Neuronal stem cell (in vitro differentiated cells): ENCODE measurements at regions not wholly inside any gene's neighbourhood (a gene's known extent, or its start where the extent isn't known, plus 50 kb on each side); places are given as distances from the start of the nearest gene placed in this dataset.

ENCODE experiments used
- DNase-seq: peaks from one replicate; pipeline ENCODE4 v3.0.0-alpha.2; 2013; ENCODE audit warnings: low spot score
- H2AFZ ChIP-seq: one replicate; pipeline ENCODE4 v1.6.1; 2013; ENCODE audit warnings: mild to moderate bottlenecking, low read length, inconsistent platforms
- H2AK5ac ChIP-seq: 2 replicates; pipeline ENCODE4 v1.6.1; 2013; ENCODE audit warnings: low read depth, mild to moderate bottlenecking, inconsistent platforms, low read length, moderate library complexity, mixed read lengths
- H2BK120ac ChIP-seq: 2 replicates; pipeline ENCODE4 v1.6.1; 2013; ENCODE audit warnings: low read depth, mild to moderate bottlenecking, inconsistent platforms, low read length, moderate library complexity, mixed read lengths
- H2BK12ac ChIP-seq: one replicate; pipeline ENCODE4 v1.6.1; 2013; ENCODE audit warnings: low read length, inconsistent platforms
- H2BK15ac ChIP-seq: 2 replicates; pipeline ENCODE4 v1.6.1; 2013; ENCODE audit warnings: mild to moderate bottlenecking, low read length, inconsistent platforms, mixed read lengths
- H2BK5ac ChIP-seq: one replicate; pipeline ENCODE4 v1.6.1; 2013; ENCODE audit warnings: inconsistent platforms, mild to moderate bottlenecking, low read length, moderate library complexity
- H3K14ac ChIP-seq: one replicate; pipeline ENCODE4 v1.6.1; 2013; ENCODE audit warnings: low read length, inconsistent platforms
- H3K18ac ChIP-seq: 2 replicates; pipeline ENCODE4 v1.6.1; 2013; ENCODE audit warnings: low read length, inconsistent platforms
- H3K23ac ChIP-seq: 2 replicates; pipeline ENCODE4 v1.6.1; 2013; ENCODE audit warnings: low read depth, mild to moderate bottlenecking, mixed read lengths, low read length, inconsistent platforms; ENCODE audit not compliant: poor library complexity
- H3K27ac ChIP-seq: replicated peaks from 3 replicates; pipeline ENCODE4 v1.5.1; 2013; ENCODE audit warnings: low read length, inconsistent platforms
- H3K27me3 ChIP-seq, 3 experiments: 2 replicates each; pipeline ENCODE4 v1.6.1; 2013; ENCODE audit warnings: low read length in 3 of 3, mild to moderate bottlenecking in 2 of 3, inconsistent platforms in 1 of 3, low read depth in 1 of 3, mixed read lengths in 1 of 3, moderate library complexity in 1 of 3; ENCODE audit not compliant: control insufficient read depth in 3 of 3, insufficient read depth in 3 of 3
- H3K36me3 ChIP-seq, 2 donors: replicated peaks in 1 of 2; 2 replicates each; pipeline ENCODE4 v1.6.1; 2013; ENCODE audit warnings: low read length in 2 of 2; ENCODE audit not compliant: control insufficient read depth in 2 of 2, insufficient read depth in 2 of 2
- H3K4ac ChIP-seq: 2 replicates; pipeline ENCODE4 v1.6.1; 2013; ENCODE audit warnings: inconsistent platforms, mild to moderate bottlenecking, low read length, moderate library complexity
- H3K4me1 ChIP-seq, 2 donors: 1 replicate in 1 of 2; 2 replicates in 1 of 2; pipeline ENCODE4 v1.6.1; 2013; ENCODE audit warnings: low read length in 2 of 2, low read depth in 1 of 2; ENCODE audit not compliant: control insufficient read depth in 2 of 2, insufficient read depth in 1 of 2
- H3K4me2 ChIP-seq: one replicate; pipeline ENCODE4 v1.6.1; 2013; ENCODE audit warnings: mild to moderate bottlenecking, low read length, inconsistent platforms; ENCODE audit not compliant: insufficient read depth, poor library complexity, severe bottlenecking
- H3K4me3 ChIP-seq, 2 donors: 2 replicates each; pipeline ENCODE4 v1.5.1; 2013; ENCODE audit warnings: low read length in 2 of 2, mild to moderate bottlenecking in 2 of 2, inconsistent platforms in 1 of 2, moderate library complexity in 1 of 2
- H3K79me1 ChIP-seq: one replicate; pipeline ENCODE4 v1.6.1; 2013; ENCODE audit warnings: low read depth, mild to moderate bottlenecking, inconsistent platforms, low read length, moderate library complexity
- H3K9ac ChIP-seq: one replicate; pipeline ENCODE4 v1.6.1; 2013; ENCODE audit warnings: mild to moderate bottlenecking, low read depth, low read length, inconsistent platforms; ENCODE audit not compliant: poor library complexity
- H3K9me3 ChIP-seq, 2 donors: replicated peaks in 1 of 2; 2 replicates each; pipeline versions ENCODE3 to v1.6.1; 2013; ENCODE audit warnings: low read length in 2 of 2, mild to moderate bottlenecking in 2 of 2, inconsistent platforms in 1 of 2, low read depth in 1 of 2, mixed read lengths in 1 of 2, moderate library complexity in 1 of 2; ENCODE audit not compliant: control insufficient read depth in 2 of 2, insufficient read depth in 1 of 2
- H4K8ac ChIP-seq: one replicate; pipeline ENCODE4 v1.6.1; 2013; ENCODE audit warnings: low read depth, mild to moderate bottlenecking, inconsistent platforms, low read length, moderate library complexity
- H4K91ac ChIP-seq: one replicate; pipeline ENCODE4 v1.6.1; 2013; ENCODE audit warnings: low read length, low read depth, mild to moderate bottlenecking, inconsistent platforms; ENCODE audit not compliant: poor library complexity
- WGBS, 2 donors: extraction: QIAGEN DNeasy Blood & Tissue Kit; methylation state at CpG; one replicate each; pipeline ENCODE4 v1.1.7; 2013; ENCODE audit warnings: missing lambda C conversion rate in 2 of 2, mixed read lengths in 1 of 2; ENCODE audit not compliant: insufficient read length in 2 of 2, insufficient replicate concordance in 1 of 2; ENCODE audit errors: extremely low coverage in 2 of 2; 5-methylcytosine and 5-hydroxymethylcytosine counted together

DNA sequence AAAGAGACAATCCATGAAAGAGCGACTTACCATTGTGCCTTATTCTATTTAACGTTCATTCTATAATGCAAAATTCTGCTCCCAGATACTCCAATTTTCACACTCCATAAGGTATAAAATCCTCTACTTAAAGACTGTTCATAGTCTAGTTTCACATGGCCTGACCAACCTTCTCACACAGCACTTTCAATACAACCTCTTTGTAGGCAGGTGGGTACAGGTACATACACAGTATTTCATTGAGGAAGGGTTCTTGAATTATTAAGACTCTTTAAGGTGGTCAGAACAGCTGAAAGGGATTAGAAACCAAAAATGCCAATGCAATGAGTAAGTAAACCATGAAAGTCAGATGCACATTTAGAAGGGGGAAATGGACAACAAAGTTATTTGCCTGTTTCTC lies 352.0 kb downstream of the PARP8 start:
- H3K4me1 ChIP-seq, result no peaks in the 10 kb centered on the region
- no peak overlapping the region for H2BK120ac ChIP-seq
- no peak overlapping the region for H3K4ac ChIP-seq
- no peak overlapping the region for H3K14ac ChIP-seq
- no peak overlapping the region for H2BK5ac ChIP-seq
- no peak for DNase-seq
- no peak overlapping the region for H3K4me3 ChIP-seq
- H2BK12ac ChIP-seq, result no peak overlapping the region
- no peak overlapping the region for H2AK5ac ChIP-seq
- no peaks in the 10 kb centered on the region for H3K9me3 ChIP-seq
- no peaks in the 10 kb centered on the region for H3K27me3 ChIP-seq
- no peaks in the 10 kb centered on the region for H3K36me3 ChIP-seq
- no peak overlapping the region for H2BK15ac ChIP-seq
- no CpG with 5 or more reads among the region's 2 CpGs for WGBS, 2 donors
- no peak overlapping the region for H3K9ac ChIP-seq
- no peak overlapping the region for H3K27ac ChIP-seq
- H4K8ac ChIP-seq, result no peak overlapping the region
- H3K79me1 ChIP-seq, result no peaks in the 10 kb centered on the region
- H2AFZ ChIP-seq, result no peak overlapping the region
- no peak overlapping the region for H3K18ac ChIP-seq
- no peak overlapping the region for H3K23ac ChIP-seq
- H3K4me2 ChIP-seq, result no peak overlapping the region
- no peak overlapping the region for H4K91ac ChIP-seq

DNA sequence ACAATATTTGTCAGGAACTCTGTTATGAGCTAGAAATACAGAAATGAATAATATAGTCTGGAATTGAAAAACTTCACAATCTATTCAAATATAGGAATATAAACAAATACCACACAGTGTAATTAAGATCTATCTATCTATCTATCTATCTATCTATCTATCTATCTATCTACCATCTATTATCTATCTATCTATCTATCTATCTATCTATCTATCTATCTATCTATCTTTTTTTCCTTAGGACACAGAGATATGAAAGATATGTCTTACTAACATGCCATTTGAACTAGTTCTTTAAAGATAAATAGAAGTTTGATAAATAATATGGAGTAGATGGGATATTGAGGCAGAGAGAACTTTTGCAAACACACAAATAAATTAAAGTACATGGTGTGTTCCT lies 357.8 kb downstream of the PARP8 start:
- H3K23ac ChIP-seq, result no peak overlapping the region
- no peak overlapping the region for H3K4me3 ChIP-seq
- no peaks in the 10 kb centered on the region for H3K27me3 ChIP-seq
- H3K27ac ChIP-seq, result no peak overlapping the region
- H2AK5ac ChIP-seq, result no peak overlapping the region
- no peak overlapping the region for H4K91ac ChIP-seq
- no peaks in the 10 kb centered on the region for H3K4me1 ChIP-seq
- H3K79me1 ChIP-seq, result no peaks in the 10 kb centered on the region
- H3K18ac ChIP-seq, result no peak overlapping the region
- H3K36me3 ChIP-seq, result no peaks in the 10 kb centered on the region
- H3K14ac ChIP-seq, result no peak overlapping the region
- no peak overlapping the region for H2AFZ ChIP-seq
- H3K9ac ChIP-seq, result no peak overlapping the region
- no peak for DNase-seq
- H3K4ac ChIP-seq, result no peak overlapping the region
- H2BK120ac ChIP-seq, result no peak overlapping the region
- H3K9me3 ChIP-seq, result peaks cover 0 to 2% of the 10 kb centered on the region in 2 donors
- no peak overlapping the region for H2BK5ac ChIP-seq
- no peak overlapping the region for H2BK15ac ChIP-seq
- H4K8ac ChIP-seq, result no peak overlapping the region
- H2BK12ac ChIP-seq, result no peak overlapping the region
- H3K4me2 ChIP-seq, result no peak overlapping the region

DNA sequence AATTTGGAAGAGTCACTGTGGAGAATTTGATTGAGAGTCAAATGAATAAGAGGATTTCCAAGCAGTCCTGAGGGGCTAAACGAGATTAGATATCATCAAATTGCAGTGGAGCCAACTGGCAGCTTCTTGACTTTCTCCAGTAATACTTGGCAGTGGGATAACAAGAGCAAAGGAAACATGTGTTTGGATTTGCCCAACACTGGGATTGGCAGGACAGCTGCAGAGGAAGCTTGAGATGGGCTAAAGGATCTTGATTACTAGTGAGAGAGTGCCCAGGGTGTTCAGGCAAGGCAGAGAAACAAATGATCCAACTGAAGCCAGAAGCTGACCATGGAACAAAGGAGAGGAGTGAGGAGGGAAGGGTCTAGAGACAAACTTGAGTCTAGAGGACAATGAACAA lies 356.0 kb upstream of the ISL1 start:
- Histone ChIP-seq H3K79me1 (no peaks in the 10 kb centered on the region), H3K18ac (no peak overlapping the region), H3K9ac (no peak overlapping the region), H3K27me3 (no peaks in the 10 kb centered on the region), H3K4me2 (no peak overlapping the region), H2BK15ac (no peak overlapping the region), H3K4me1 (no peaks in the 10 kb centered on the region), H2BK120ac (no peak overlapping the region), H3K23ac (no peak overlapping the region), H2AFZ (no peak overlapping the region), H3K27ac (no peak overlapping the region), H3K14ac (no peak overlapping the region), H3K36me3 (no peaks in the 10 kb centered on the region), H2BK12ac (no peak overlapping the region), H3K9me3 (peaks cover 0 to 2% of the 10 kb centered on the region in 2 donors), H4K91ac (no peak overlapping the region), H3K4ac (no peak overlapping the region), H3K4me3 (no peak overlapping the region), H2BK5ac (no peak overlapping the region), H4K8ac (no peak overlapping the region), H2AK5ac (no peak overlapping the region)
- WGBS, 2 donors, result no CpG with 5 or more reads among the region's 1 CpG
- DNase-seq, result no peak

DNA sequence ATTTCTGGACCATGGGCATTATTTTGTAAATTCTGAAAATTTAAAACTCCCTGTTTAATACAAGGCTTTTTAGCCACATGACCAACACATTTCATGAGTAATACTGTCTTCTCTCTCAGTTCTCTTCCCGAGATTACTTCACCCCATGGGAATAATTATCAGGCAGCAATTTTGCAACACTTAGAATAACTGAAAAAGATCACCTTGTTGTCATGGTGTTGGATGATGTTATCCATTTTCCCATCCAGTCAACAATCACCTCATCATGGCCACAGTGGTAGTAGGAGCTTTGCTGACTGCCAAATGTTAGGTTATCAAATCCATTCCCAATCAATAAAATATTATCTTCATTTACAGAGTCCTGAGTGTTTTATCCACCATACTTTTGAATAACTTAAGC lies 354.9 kb upstream of the ISL1 start:
- Histone ChIP-seq H3K4me1 (no peaks in the 10 kb centered on the region), H2BK5ac (no peak overlapping the region), H2BK15ac (no peak overlapping the region), H3K36me3 (no peaks in the 10 kb centered on the region), H3K4ac (no peak overlapping the region), H2BK120ac (no peak overlapping the region), H4K91ac (no peak overlapping the region), H3K9ac (no peak overlapping the region), H3K14ac (no peak overlapping the region), H3K4me2 (no peak overlapping the region), H3K9me3 (peaks cover 0 to 2% of the 10 kb centered on the region in 2 donors), H3K23ac (no peak overlapping the region), H4K8ac (no peak overlapping the region), H3K18ac (no peak overlapping the region), H3K79me1 (no peaks in the 10 kb centered on the region), H2BK12ac (no peak overlapping the region), H2AK5ac (no peak overlapping the region), H3K27ac (no peak overlapping the region), H2AFZ (no peak overlapping the region), H3K4me3 (no peak overlapping the region), H3K27me3 (peaks cover 0 to 3% (median 0%) of the 10 kb centered on the region in 3 experiments)
- DNase-seq, result no peak
- no CpG with 5 or more reads among the region's 1 CpG for WGBS, 2 donors
